Right ventricle myocardium inferior (tissue), 1 donor: ENCODE measurements at regions not wholly inside any gene's neighbourhood (a gene's known extent, or its start where the extent isn't known, plus 50 kb on each side); places are given as distances from the start of the nearest gene placed in this dataset.
"Not testable (repeated sequence)": the region's sequence is repeated elsewhere in the genome, so short reads cannot be mapped to it uniquely, and the experiment has no call there.

Experiments
- ATAC-seq: fragments of 200-7000 bp; cut with Tn5 transposase; one replicate; pipeline ENCODE4 v1.9.1; 2020; ENCODE audit warnings: mild to moderate bottlenecking, moderate library complexity
- DNase-seq: peaks from one replicate; pipeline ENCODE4 v3.0.0; 2021; ENCODE audit errors: missing footprints
- intact Hi-C: fragments of 100-400 bp; cut with DNase I; formaldehyde crosslinking; loops from one replicate; pipeline ENCODE4 v1.11.0; 2022
- donor health status: DM: no; HTN: yes; CAD: no; lungs with severe emphysema.

GRCh38 chr12:47610686-47611252, 95.1 kb downstream of the RPAP3 start:
- intact Hi-C loops, result no loop called here

GRCh38 chr12:47609806-47610205, 96.0 kb downstream of the RPAP3 start:
- intact Hi-C loops, result no loop called here
- DNase-seq (no peak), ATAC-seq (no peak)

More at GRCh38 chr12:47610686-47611252, 95.1 kb downstream of the RPAP3 start:
- DNase-seq (no peak), ATAC-seq (no peak)

DNA sequence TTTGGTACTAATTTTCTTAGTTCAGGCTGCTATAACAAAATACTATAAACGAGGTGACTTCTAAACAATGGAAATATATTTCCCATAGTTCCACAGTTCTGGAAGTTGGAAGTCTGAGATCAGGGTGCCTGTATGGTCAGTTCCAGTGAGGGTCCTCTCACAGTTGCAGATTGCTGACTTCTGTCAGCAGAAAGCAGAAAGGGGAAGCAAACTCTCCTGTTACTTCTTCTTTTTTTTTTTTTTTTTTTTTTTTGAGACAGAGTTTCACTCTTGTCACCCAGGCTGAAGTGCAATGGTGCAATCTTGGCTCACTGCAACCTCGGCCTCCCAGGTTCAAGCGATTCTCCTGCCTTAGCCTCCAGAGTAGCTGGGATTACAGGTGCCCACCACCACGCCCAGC, 97.2 kb downstream of the RPAP3 start:
- DNase-seq, ATAC-seq, intact Hi-C loops: not testable (repeated sequence)

DNA sequence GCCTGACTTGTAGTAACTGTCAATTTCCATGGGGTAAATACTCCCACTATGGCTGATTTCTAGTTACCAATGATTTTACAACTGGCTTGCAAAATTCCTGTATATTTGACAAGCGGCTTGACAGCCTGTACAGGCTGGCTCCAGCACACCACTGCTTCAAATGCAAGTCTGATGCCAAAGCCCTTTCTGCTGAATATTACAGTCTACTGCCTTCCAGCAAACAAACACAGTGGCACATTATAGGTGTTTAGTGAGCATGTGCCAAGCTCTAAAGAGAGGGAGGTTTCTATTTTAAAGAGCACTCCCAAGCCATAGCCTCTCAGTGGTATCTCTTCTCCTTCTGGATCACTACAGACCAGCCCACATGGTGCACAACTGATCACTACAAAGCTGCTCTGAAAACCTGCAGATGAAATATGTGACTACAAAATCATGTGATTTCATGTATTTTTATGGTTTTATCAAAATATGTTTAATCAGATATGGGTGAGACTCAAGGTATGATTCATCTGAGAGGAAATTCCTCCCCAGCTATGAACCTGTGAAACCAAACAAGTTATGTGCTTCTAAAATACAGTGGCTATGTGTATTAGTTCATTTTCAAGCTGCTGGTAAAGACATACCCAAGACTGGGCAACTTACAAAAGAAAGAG, 101.5 kb downstream of the RPAP3 start:
- no peak for ATAC-seq
- intact Hi-C loops, result no loop called here
- no peak for DNase-seq

GRCh38 chr12:47602949-47603558, 102.8 kb downstream of the RPAP3 start:
- ATAC-seq, result no peak

DNA sequence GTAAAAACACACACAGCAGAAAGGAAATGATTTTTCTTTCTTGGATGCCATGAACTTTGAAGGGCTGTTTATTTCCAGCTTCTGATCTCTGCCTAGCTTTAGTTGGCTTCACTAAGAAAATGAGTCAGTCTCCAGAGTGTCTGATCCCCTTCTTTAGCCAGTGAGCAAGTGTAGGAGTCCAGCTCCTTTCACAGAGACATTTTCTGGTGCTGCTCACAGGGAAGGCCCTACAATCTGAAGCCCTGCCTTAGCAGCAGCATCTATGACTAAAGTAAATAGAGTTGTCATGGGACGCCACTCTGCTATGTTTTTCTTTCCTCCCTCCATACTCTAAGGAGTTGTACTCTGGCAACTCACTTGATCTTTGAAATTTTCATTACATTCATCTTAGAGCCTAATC, 103.5 kb downstream of the RPAP3 start:
- intact Hi-C loops, result no loop called here
- ATAC-seq (peak; percentile 89), DNase-seq (no peak)

More at GRCh38 chr12:47602949-47603558, 102.8 kb downstream of the RPAP3 start:
- DNase-seq, result no peak
- intact Hi-C loops, result no loop called here

- ATAC-seq, result no peak
- intact Hi-C loops, result no loop called here
Measured at GRCh38 chr12:47601071-47601470, 104.8 kb downstream of the RPAP3 start.

GRCh38 chr12:47591795-47592194, 114.0 kb downstream of the RPAP3 start:
- no peak for DNase-seq
- intact Hi-C loops, result no loop called here
- ATAC-seq, result no peak

More at GRCh38 chr12:47601071-47601470, 104.8 kb downstream of the RPAP3 start:
- no peak for DNase-seq

- no peak for DNase-seq
- peak; percentile 72 for ATAC-seq
- intact Hi-C loops, result no loop called here
Measured at GRCh38 chr12:47591361-47591791, 114.5 kb downstream of the RPAP3 start.

- ATAC-seq (peak; percentile 88), DNase-seq (no peak)
- intact Hi-C loops, result no loop called here
Measured at GRCh38 chr12:47590771-47591360, 115.0 kb downstream of the RPAP3 start.

GRCh38 chr12:47586952-47587669, 118.7 kb downstream of the RPAP3 start:
- intact Hi-C loops, result no loop called here
- no peak for DNase-seq
- ATAC-seq, result no peak

GRCh38 chr12:47585507-47585906, 120.3 kb downstream of the RPAP3 start:
- intact Hi-C loops, result no loop called here
- no peak for DNase-seq
- ATAC-seq, result no peak

DNA sequence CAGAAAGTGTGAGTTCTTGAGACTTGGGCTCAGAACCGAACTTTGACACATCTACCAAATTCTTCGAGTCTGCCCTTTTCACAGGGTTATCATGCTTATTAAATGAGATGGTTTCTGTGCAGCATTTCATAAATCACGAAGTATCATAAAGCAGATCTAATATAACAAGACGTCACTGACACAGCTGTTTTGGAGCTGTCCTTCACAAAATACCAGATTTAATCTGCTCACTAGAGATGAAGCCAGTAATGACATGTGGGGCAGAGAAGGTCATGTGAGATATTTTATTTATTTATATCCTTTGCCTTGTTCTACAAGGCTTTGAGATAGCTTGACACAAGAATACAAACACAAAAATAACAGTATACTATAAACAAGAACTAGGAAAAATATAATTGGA, 127.0 kb downstream of the RPAP3 start:
- DNase-seq, result no peak
- ATAC-seq, result no peak
- intact Hi-C loops, result no loop called here

GRCh38 chr12:47577206-47577989, 128.4 kb downstream of the RPAP3 start:
- DNase-seq (no peak), ATAC-seq (no peak)
- intact Hi-C loops, result no loop called here

GRCh38 chr12:47576289-47576945, 129.4 kb downstream of the RPAP3 start:
- DNase-seq (no peak), ATAC-seq (no peak)
- intact Hi-C loops, result no loop called here

GRCh38 chr12:47574252-47575021, 131.4 kb downstream of the RPAP3 start:
- no peak for DNase-seq
- ATAC-seq, result no peak
- intact Hi-C loops, result no loop called here

GRCh38 chr12:47573146-47573659, 132.6 kb downstream of the RPAP3 start:
- DNase-seq, result no peak
- ATAC-seq, result no peak
- intact Hi-C loops, result no loop called here
